ENCODE measurements at regions not wholly inside any gene's neighbourhood (a gene's known extent, or its start where the extent isn't known, plus 50 kb on each side); places are given as distances from the start of the nearest gene placed in this dataset.

DNA sequence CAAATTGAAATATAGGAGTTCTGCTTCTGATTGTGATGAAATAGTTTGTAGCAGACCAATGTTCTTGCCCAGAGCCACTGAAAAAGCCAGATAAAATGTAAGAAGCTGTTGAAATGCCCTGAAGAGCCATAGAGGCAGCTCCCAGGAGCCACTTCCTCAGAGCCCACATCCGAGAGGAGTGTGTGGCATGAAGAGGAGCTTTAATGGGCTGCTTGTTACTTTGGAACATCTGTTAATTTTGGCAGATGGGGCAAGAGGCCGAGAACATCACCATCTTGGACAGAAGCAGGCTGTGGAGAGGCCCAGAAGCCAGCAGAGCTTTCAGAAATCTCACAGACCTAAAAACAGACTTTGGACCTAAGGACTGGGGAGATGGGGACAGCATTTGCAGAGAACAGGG, 370.8 kb downstream of the GADD45G start (continued):
- TF ChIP-seq, protein P1, sequence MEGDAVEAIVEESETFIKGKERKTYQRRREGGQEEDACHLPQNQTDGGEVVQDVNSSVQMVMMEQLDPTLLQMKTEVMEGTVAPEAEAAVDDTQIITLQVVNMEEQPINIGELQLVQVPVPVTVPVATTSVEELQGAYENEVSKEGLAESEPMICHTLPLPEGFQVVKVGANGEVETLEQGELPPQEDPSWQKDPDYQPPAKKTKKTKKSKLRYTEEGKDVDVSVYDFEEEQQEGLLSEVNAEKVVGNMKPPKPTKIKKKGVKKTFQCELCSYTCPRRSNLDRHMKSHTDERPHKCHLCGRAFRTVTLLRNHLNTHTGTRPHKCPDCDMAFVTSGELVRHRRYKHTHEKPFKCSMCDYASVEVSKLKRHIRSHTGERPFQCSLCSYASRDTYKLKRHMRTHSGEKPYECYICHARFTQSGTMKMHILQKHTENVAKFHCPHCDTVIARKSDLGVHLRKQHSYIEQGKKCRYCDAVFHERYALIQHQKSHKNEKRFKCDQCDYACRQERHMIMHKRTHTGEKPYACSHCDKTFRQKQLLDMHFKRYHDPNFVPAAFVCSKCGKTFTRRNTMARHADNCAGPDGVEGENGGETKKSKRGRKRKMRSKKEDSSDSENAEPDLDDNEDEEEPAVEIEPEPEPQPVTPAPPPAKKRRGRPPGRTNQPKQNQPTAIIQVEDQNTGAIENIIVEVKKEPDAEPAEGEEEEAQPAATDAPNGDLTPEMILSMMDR (IDR thresholded peaks at IDR 0.05 in 2 of 3, conservative IDR thresholded peaks at IDR 0.05 in 1 of 3; ENCODE audit: borderline replicate concordance in 1 of 3, insufficient read depth in 1 of 3, low read depth in 2 of 3, low read length in 2 of 3): no peak
- TF ChIP-seq YY1 (IDR thresholded peaks at IDR 0.05; ENCODE audit: extremely low read depth, insufficient replicate concordance, low read depth, low read length) (no peak), EGR1 (IDR thresholded peaks at IDR 0.05; ENCODE audit: low read depth) (no peak), TCF7L2 (IDR thresholded peaks at IDR 0.05; ENCODE audit: borderline replicate concordance, extremely low read depth, insufficient read depth, insufficient read length) (no peak), SP1 (IDR thresholded peaks at IDR 0.05; ENCODE audit: low read depth) (no peak)
- TF ChIP-seq, protein P2, sequence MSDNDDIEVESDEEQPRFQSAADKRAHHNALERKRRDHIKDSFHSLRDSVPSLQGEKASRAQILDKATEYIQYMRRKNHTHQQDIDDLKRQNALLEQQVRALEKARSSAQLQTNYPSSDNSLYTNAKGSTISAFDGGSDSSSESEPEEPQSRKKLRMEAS (IDR thresholded peaks at IDR 0.05): no peak

DNA sequence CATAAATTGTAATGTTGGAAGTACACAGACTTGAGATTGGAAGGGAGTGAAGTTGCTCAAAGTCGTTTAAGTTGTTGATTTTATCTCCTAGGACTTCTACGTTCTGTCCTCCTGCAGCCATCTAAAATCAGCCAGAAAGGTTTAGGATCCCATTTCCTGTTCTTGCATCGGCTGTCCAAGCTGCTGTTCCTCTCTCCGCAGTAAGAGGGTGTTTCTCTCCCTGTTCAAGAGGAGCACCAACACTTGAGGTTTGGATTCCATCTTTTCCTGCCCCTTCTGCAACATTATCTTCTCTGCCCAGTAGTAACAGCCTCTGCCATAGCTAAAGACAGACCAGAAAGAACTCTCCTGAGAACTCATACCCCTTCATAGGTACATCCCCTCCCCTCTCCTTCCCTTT, 373.4 kb downstream of the GADD45G start:
- ATAC-seq: peak; percentile 75
- Histone ChIP-seq H3K36me3 (ENCODE audit: control insufficient read depth in 1 of 2, insufficient read depth in 2 of 2, low read length in 2 of 2) (no peaks in the 10 kb centered on the region), H3K4me2 (ENCODE audit: low read length) (no peak overlapping the region), H3K4me3 (replicated peaks in 1 of 2; ENCODE audit: low read depth in 1 of 2, low read length in 2 of 2) (no peak overlapping the region), H3K9me3 (ENCODE audit: control insufficient read depth in 1 of 2, insufficient read depth in 1 of 2, low read depth in 1 of 2, low read length in 2 of 2) (no peaks in the 10 kb centered on the region), H3K79me2 (ENCODE audit: insufficient read depth, low read length) (no peaks in the 10 kb centered on the region), H3K27me3 (ENCODE audit: insufficient read depth, low read length) (peaks cover 27% of the 10 kb centered on the region), H3K9ac (ENCODE audit: low read length) (no peak overlapping the region), H2AFZ (ENCODE audit: low read depth, low read length, poor library complexity, severe bottlenecking) (no peak overlapping the region), H3K27ac (ENCODE audit: low read depth, low read length) (no peak overlapping the region), H4K20me1 (ENCODE audit: insufficient read depth) (no peaks in the 10 kb centered on the region), H3K9me2 (ENCODE audit: insufficient read depth) (no peaks in the 10 kb centered on the region), H3K4me1 (ENCODE audit: control insufficient read depth in 1 of 2, insufficient read depth in 2 of 2, low read length in 2 of 2) (no peaks in the 10 kb centered on the region)
- peak; percentile 4 for DNase-seq (ENCODE audit: low read depth, low spot score)
- intact Hi-C loops (cut with micrococcal nuclease): no loop called here
- CTCF ChIA-PET: interaction anchor here (0.8 to 1.0 kb wide), 3 partner anchors 59 to 380 kb away, joined by 3 to 6 read pairs (median 3); no protein-coding TSS in a partner anchor
- RAD21 ChIA-PET (ENCODE audit: low non-redundant PET in 1 of 2, low total read pairs in 2 of 2, uncharacterized antibody in 2 of 2, unreplicated experiment in 2 of 2): no interaction called here
- no TSS peak for BruUV-seq (replicated peaks)
- TF ChIP-seq ZFX (IDR thresholded peaks at IDR 0.05) (no peak), RAD21 (IDR thresholded peaks at IDR 0.05; ENCODE audit: low read depth) (0 out of 2 replicates have a peak, but pooled peaks have one; percentile 23), ZNF274 (IDR thresholded peaks at IDR 0.05; ENCODE audit: low read depth, low read length) (no peak), ELF1 (IDR thresholded peaks at IDR 0.05; ENCODE audit: borderline replicate concordance, low read depth) (no peak), EZH2 (IDR thresholded peaks at IDR 0.05) (no peak), EGR1 (IDR thresholded peaks at IDR 0.05; ENCODE audit: low read depth) (no peak), SRF (IDR thresholded peaks at IDR 0.05; ENCODE audit: low read depth) (no peak), CEBPB (IDR thresholded peaks at IDR 0.05; ENCODE audit: low read depth) (no peak)
- TF ChIP-seq, protein P3, sequence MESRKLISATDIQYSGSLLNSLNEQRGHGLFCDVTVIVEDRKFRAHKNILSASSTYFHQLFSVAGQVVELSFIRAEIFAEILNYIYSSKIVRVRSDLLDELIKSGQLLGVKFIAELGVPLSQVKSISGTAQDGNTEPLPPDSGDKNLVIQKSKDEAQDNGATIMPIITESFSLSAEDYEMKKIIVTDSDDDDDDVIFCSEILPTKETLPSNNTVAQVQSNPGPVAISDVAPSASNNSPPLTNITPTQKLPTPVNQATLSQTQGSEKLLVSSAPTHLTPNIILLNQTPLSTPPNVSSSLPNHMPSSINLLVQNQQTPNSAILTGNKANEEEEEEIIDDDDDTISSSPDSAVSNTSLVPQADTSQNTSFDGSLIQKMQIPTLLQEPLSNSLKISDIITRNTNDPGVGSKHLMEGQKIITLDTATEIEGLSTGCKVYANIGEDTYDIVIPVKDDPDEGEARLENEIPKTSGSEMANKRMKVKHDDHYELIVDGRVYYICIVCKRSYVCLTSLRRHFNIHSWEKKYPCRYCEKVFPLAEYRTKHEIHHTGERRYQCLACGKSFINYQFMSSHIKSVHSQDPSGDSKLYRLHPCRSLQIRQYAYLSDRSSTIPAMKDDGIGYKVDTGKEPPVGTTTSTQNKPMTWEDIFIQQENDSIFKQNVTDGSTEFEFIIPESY (IDR thresholded peaks at IDR 0.05; ENCODE audit: extremely low read depth, insufficient replicate concordance, low read length): no peak
- TF ChIP-seq, protein P1 (IDR thresholded peaks at IDR 0.05 in 2 of 3, conservative IDR thresholded peaks at IDR 0.05 in 1 of 3; ENCODE audit: borderline replicate concordance in 1 of 3, insufficient read depth in 1 of 3, low read depth in 2 of 3, low read length in 2 of 3): peak in 1 of 3 experiments; percentile 30; a peak in 3 of 6 replicates
- POLR2A ChIA-PET: no interaction called here
